Subcutaneous abdominal adipose tissue (tissue), 5 donors: ENCODE measurements at regions not wholly inside any gene's neighbourhood (a gene's known extent, or its start where the extent isn't known, plus 50 kb on each side); places are given as distances from the start of the nearest gene placed in this dataset.
A peak's percentile ranks its signal among the peaks of the same experiment; 100 is the strongest.

Experiments
- H3K27ac ChIP-seq: one replicate; pipeline ENCODE4 v1.7.0; 2013; ENCODE audit warnings: low read depth, mild to moderate bottlenecking, inconsistent platforms, low read length, moderate library complexity
- H3K27me3 ChIP-seq, 5 donors: one replicate each; pipeline ENCODE4 v1.7.0; 2013; ENCODE audit warnings: low read length in 5 of 5, inconsistent platforms in 1 of 5; ENCODE audit not compliant: control insufficient read depth in 5 of 5, insufficient read depth in 4 of 5
- H3K36me3 ChIP-seq, 5 donors: one replicate each; pipeline ENCODE4 v1.7.0; 2013; ENCODE audit warnings: low read length in 5 of 5; ENCODE audit not compliant: control insufficient read depth in 5 of 5, insufficient read depth in 5 of 5
- H3K4me1 ChIP-seq, 5 donors: one replicate each; pipeline ENCODE4 v1.7.0; 2013; ENCODE audit warnings: low read length in 5 of 5, mild to moderate bottlenecking in 3 of 5, moderate library complexity in 1 of 5; ENCODE audit not compliant: control insufficient read depth in 5 of 5, insufficient read depth in 5 of 5
- H3K4me3 ChIP-seq, 5 donors: one replicate each; pipeline ENCODE4 v1.7.0; 2013; ENCODE audit warnings: low read length in 5 of 5, low read depth in 1 of 5
- H3K9ac ChIP-seq, 5 donors: one replicate each; pipeline ENCODE4 v1.7.0; 2013; ENCODE audit warnings: low read length in 5 of 5, mild to moderate bottlenecking in 4 of 5, moderate library complexity in 3 of 5
- H3K9me3 ChIP-seq, 5 donors: one replicate each; pipeline ENCODE4 v1.7.0; 2013; ENCODE audit warnings: low read length in 5 of 5; ENCODE audit not compliant: control insufficient read depth in 5 of 5
- donor health status: healthy.
- donor health status: healthy.
- donor health status: healthy.
- donor health status: healthy.
- donor health status: healthy.

GRCh38 chr9:13470836-13471235 lies 191.3 kb upstream of the MPDZ start:
- peaks cover 4 to 14% (median 5%) of the 10 kb centered on the region in 5 donors for H3K9me3 ChIP-seq
- H3K4me3 ChIP-seq, result no peak overlapping the region
- H3K36me3 ChIP-seq, result no peaks in the 10 kb centered on the region
- H3K4me1 ChIP-seq, result peaks cover 0 to 6% (median 0%) of the 10 kb centered on the region in 5 donors
- H3K9ac ChIP-seq, result no peak overlapping the region
- H3K27me3 ChIP-seq, result no peaks in the 10 kb centered on the region
- no peak overlapping the region for H3K27ac ChIP-seq

- H3K36me3 ChIP-seq, result no peaks in the 10 kb centered on the region
- no peaks in the 10 kb centered on the region for H3K27me3 ChIP-seq
- peaks cover 0 to 6% (median 0%) of the 10 kb centered on the region in 5 donors for H3K4me1 ChIP-seq
- no peaks in the 10 kb centered on the region for H3K9me3 ChIP-seq
- no peak overlapping the region for H3K4me3 ChIP-seq
- no peak overlapping the region for H3K27ac ChIP-seq
- H3K9ac ChIP-seq, result no peak overlapping the region
Measured at GRCh38 chr9:13467157-13467556, 187.7 kb upstream of the MPDZ start.

DNA sequence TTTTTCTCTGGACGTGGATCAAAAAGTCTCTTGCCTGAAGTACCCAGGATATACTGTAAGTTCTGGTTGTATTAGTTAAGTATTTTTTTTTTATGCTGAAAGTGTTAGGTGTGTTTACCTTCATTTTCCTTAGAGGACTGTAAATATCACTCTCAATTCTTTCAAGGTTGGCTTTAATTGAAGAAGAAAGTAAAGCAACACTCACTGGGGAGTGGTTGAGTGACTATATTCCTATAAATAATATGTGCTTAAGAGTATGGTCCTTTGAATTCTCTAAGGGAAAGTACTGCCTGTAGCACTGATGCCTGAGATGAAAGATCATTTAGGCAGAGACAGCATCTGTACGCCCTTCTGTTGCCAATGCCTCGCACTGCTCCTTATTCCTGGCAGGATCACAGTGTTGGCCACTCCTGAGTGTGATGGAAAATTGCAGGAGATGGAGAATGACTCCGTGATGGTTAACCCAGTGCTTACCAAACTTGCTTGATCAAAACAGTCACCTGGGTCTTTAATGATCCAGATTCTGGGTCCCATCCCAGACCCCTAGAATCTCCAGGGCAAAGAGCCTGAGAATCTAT lies 182.0 kb upstream of the MPDZ start:
- Histone ChIP-seq H3K9ac (no peak overlapping the region), H3K9me3 (peaks cover 0 to 2% (median 0%) of the 10 kb centered on the region in 5 donors), H3K4me1 (no peaks in the 10 kb centered on the region), H3K36me3 (no peaks in the 10 kb centered on the region), H3K27me3 (no peaks in the 10 kb centered on the region), H3K4me3 (no peak overlapping the region), H3K27ac (no peak overlapping the region)

DNA sequence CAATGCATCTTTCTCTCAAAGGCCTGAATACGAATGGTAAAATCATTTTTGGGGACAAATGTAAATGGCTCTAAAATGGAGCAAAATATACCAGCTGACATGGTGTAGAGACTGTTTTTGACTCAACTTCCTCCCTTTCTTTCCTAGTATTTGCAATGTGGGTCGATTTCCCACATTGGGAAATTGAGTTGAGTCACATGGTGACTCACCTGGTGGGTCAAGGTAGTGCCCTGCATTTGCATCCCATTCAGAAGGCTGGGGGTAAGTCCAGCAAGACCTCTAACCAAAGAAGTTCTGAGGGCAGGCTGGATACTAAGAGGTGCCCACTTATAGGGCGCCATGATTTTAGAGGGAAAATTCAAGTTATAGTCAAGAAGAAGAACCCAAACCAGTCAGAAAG lies 179.6 kb upstream of the MPDZ start:
- no peaks in the 10 kb centered on the region for H3K4me1 ChIP-seq
- H3K36me3 ChIP-seq, result no peaks in the 10 kb centered on the region
- H3K27me3 ChIP-seq, result no peaks in the 10 kb centered on the region
- H3K4me3 ChIP-seq, result no peak overlapping the region
- no peak overlapping the region for H3K27ac ChIP-seq
- H3K9ac ChIP-seq, result no peak overlapping the region
- peaks cover 0 to 2% (median 0%) of the 10 kb centered on the region in 5 donors for H3K9me3 ChIP-seq

DNA sequence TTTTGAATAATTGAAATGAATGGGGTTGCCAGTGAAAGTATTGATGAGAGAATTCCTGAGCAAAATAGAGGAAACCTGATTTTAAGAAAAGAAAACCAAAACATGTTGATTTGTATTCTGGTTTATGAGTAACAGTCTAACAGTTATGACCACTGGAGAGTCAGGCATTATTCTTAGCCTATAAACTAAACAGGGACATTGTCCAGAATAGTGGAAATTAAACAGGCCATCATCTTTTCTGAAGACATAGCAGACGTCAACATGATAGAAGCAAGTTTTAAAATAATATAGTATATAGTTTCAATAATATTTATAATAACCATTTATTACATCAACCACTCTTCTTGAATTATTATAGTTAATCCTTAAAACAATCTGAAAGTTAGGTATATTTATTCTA lies 178.3 kb upstream of the MPDZ start:
- Histone ChIP-seq H3K27ac (no peak overlapping the region), H3K4me3 (no peak overlapping the region), H3K27me3 (no peaks in the 10 kb centered on the region), H3K9me3 (peaks cover 0 to 2% (median 0%) of the 10 kb centered on the region in 5 donors), H3K4me1 (no peaks in the 10 kb centered on the region), H3K36me3 (no peaks in the 10 kb centered on the region), H3K9ac (no peak overlapping the region)

DNA sequence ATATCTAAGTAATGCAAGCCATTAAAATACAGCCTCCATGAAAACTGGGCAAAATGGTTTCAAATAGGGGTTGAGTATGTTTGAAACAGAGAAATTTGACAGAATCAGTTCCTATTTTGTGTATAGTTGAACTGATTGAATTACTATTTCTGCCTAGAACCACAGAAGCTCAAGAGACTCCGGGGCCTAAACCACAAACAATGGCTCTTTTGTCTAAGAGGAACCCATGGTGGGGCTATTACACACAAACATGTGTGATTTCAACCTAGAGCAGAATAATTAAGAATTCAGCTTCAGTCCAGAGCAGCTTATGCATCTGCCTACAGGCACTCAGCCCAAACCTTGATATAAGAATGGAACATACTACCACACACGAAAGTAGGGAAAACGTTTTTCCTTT lies 171.2 kb upstream of the MPDZ start:
- Histone ChIP-seq H3K4me1 (peaks cover 3 to 26% (median 18%) of the 10 kb centered on the region in 5 donors), H3K27me3 (no peaks in the 10 kb centered on the region), H3K9me3 (no peaks in the 10 kb centered on the region), H3K36me3 (no peaks in the 10 kb centered on the region), H3K4me3 (no peak overlapping the region), H3K27ac (no peak overlapping the region), H3K9ac (no peak overlapping the region)

DNA sequence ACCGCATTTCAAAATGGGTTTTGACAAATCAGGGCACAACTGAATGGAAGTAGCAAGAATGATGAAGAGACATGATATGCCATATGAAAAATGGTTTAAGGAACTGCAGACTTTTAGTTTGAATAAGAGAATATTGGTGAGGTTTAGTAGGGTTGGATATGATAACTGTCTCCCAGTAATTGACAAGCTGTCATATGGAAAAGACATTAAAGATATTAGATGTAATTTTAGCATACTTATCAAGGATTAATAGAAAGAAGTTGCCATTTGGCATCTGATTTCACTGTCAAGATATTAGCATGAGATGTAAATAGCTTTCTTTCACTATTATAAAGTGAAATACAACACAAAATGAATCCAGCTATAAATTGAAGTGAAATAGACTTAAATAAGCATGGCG lies 169.0 kb upstream of the MPDZ start:
- H3K4me1 ChIP-seq, result peaks cover 3 to 40% (median 31%) of the 10 kb centered on the region in 5 donors
- no peaks in the 10 kb centered on the region for H3K27me3 ChIP-seq
- H3K9ac ChIP-seq, result no peak overlapping the region
- no peaks in the 10 kb centered on the region for H3K36me3 ChIP-seq
- H3K4me3 ChIP-seq, result peak overlapping the region in 1 of 5 donors; percentile 34
- H3K9me3 ChIP-seq, result no peaks in the 10 kb centered on the region
- no peak overlapping the region for H3K27ac ChIP-seq

DNA sequence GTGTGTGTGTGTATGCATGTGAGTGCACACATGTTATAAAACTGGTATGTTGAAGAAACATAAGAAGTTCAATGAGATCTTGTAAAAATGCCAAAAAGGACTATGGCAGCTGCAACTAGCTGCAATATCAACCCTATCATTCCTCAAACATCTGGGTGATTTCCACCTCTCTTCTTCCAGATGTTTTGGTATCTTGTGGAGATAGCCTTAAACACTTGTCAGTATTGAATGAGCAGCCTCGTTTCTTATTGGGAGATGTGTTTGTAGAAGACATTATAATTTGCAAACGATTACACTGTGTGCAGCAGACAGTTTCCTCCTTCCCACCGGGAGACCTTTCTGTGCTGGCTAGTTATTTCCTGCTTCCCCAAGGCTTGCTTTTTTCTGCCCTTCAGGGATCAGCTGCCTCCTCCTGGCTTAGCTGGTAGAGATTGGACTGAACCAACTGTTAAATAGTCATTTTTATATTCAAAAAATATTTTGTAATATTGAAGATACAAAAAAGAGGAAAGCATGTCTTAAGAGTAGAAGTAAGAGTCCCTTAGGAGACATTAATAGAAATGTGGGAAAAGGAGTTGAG lies 168.4 kb upstream of the MPDZ start:
- Histone ChIP-seq H3K9ac (peak overlapping the region in 1 of 5 donors; percentile 18), H3K9me3 (no peaks in the 10 kb centered on the region), H3K4me1 (peaks cover 3 to 45% (median 31%) of the 10 kb centered on the region in 5 donors), H3K27ac (peak overlapping the region; percentile 6), H3K36me3 (no peaks in the 10 kb centered on the region), H3K27me3 (no peaks in the 10 kb centered on the region), H3K4me3 (peak overlapping the region in 4 of 5 donors; percentile 18 to 35 (median 34))

- Histone ChIP-seq H3K9ac (peak overlapping the region in 3 of 5 donors; percentile 27 to 44 (median 39)), H3K4me1 (peaks cover 3 to 45% (median 31%) of the 10 kb centered on the region in 5 donors), H3K9me3 (no peaks in the 10 kb centered on the region), H3K4me3 (peak overlapping the region in 2 of 5 donors; percentile 34), H3K27ac (peak overlapping the region; percentile 6), H3K36me3 (no peaks in the 10 kb centered on the region), H3K27me3 (no peaks in the 10 kb centered on the region)
Measured at GRCh38 chr9:13446938-13447842, 167.7 kb upstream of the MPDZ start.
